Thyroid gland (tissue), 4 donors: ENCODE measurements at regions not wholly inside any gene's neighbourhood (a gene's known extent, or its start where the extent isn't known, plus 50 kb on each side); places are given as distances from the start of the nearest gene placed in this dataset.

Source experiments
- DNase-seq, 2 donors: peaks; one replicate each; pipeline ENCODE4 v3.0.0-alpha.2; 2019
- H3K27ac ChIP-seq, 3 donors: fragments of 200-600 bp; sonication (generic); 1 replicate in 2 of 3; 2 replicates in 1 of 3; pipeline ENCODE4 v1.5.1; 2016 to 2019; ENCODE audit warnings: mild to moderate bottlenecking in 1 of 3, moderate library complexity in 1 of 3
- H3K27me3 ChIP-seq: fragments of 200-600 bp; sonication (generic); one replicate; pipeline ENCODE4 v1.5.1; 2019
- H3K36me3 ChIP-seq, 2 donors: fragments of 200-600 bp; sonication (generic); one replicate each; pipeline ENCODE4 v1.5.1; 2016 to 2019
- H3K4me1 ChIP-seq, 2 donors: fragments of 200-600 bp; sonication (generic); one replicate each; pipeline ENCODE4 v1.5.1; 2017 to 2019
- H3K4me3 ChIP-seq, 3 donors: fragments of 200-600 bp; sonication (generic); replicated peaks in 1 of 3; 1 replicate in 2 of 3; 2 replicates in 1 of 3; pipeline ENCODE4 v1.5.1; 2016; ENCODE audit warnings: mild to moderate bottlenecking in 1 of 3
- H3K9me3 ChIP-seq: fragments of 200-600 bp; sonication (generic); one replicate; pipeline ENCODE4 v1.5.1; 2017
- CTCF ChIP-seq, 6 experiments: fragments of 200-600 bp in 3 of 6; fragments of 450-650 bp in 3 of 6; sonication (generic) in 3 of 6; IDR thresholded peaks; one replicate each; pipeline ENCODE4 v1.5.1; 2016 to 2019; ENCODE audit warnings: antibody characterized with exemption in 6 of 6, mild to moderate bottlenecking in 2 of 6, inconsistent platforms in 1 of 6, moderate library complexity in 1 of 6
- POLR2A ChIP-seq, 2 donors: fragments of 450-650 bp; IDR thresholded peaks; one replicate each; pipeline ENCODE4 v1.6.1; 2017; ENCODE audit warnings: antibody characterized with exemption in 2 of 2, mild to moderate bottlenecking in 2 of 2, moderate library complexity in 1 of 2
- WGBS, 2 donors: methylation state at CpG; one replicate each; pipeline ENCODE4 v1.1.5; 2017; 5-methylcytosine and 5-hydroxymethylcytosine counted together
- intact Hi-C: fragments of 100-400 bp; cut with DNase I; formaldehyde crosslinking; loops from one replicate; pipeline ENCODE4 v1.15.1; 2023

- no peaks in the 10 kb centered on the region for H3K36me3 ChIP-seq
- 95 to 98% methylated on average over 2 of the region's 2 CpGs for WGBS, 2 donors
- H3K9me3 ChIP-seq, result no peaks in the 10 kb centered on the region
- no peak overlapping the region for H3K27ac ChIP-seq
- no peak overlapping the region for H3K4me3 ChIP-seq
- H3K27me3 ChIP-seq, result no peaks in the 10 kb centered on the region
- no peaks in the 10 kb centered on the region for H3K4me1 ChIP-seq
- intact Hi-C loops, result no loop called here
- TF ChIP-seq POLR2A (IDR thresholded peaks at IDR 0.05), result no peak
- no peak for DNase-seq
These were observed 79.5 kb upstream of the LANCL2 start for GRCh38 chr7:55285665-55286064.

GRCh38 chr7:55286666-55287065 lies 78.5 kb upstream of the LANCL2 start:
- DNase-seq, result no peak
- intact Hi-C loops, result no loop called here
- Histone ChIP-seq H3K27me3 (no peaks in the 10 kb centered on the region), H3K36me3 (no peaks in the 10 kb centered on the region), H3K9me3 (no peaks in the 10 kb centered on the region), H3K4me1 (no peaks in the 10 kb centered on the region), H3K4me3 (no peak overlapping the region), H3K27ac (no peak overlapping the region)
- TF ChIP-seq CTCF (IDR thresholded peaks at IDR 0.05) (no peak), POLR2A (IDR thresholded peaks at IDR 0.05) (no peak)
- 73% methylated on average over 3 of the region's 3 CpGs for WGBS, 2 donors

GRCh38 chr7:55288070-55288824 lies 76.9 kb upstream of the LANCL2 start:
- intact Hi-C loops, result no loop called here
- TF ChIP-seq POLR2A (IDR thresholded peaks at IDR 0.05) (no peak), CTCF (IDR thresholded peaks at IDR 0.05) (no peak)
- WGBS, 2 donors, result 82 to 87% methylated on average over 5 of the region's 5 CpGs

GRCh38 chr7:55296070-55296469 lies 69.1 kb upstream of the LANCL2 start:
- Histone ChIP-seq H3K36me3 (no peaks in the 10 kb centered on the region), H3K27me3 (no peaks in the 10 kb centered on the region), H3K9me3 (no peaks in the 10 kb centered on the region), H3K4me3 (no peak overlapping the region), H3K4me1 (no peaks in the 10 kb centered on the region), H3K27ac (no peak overlapping the region)
- intact Hi-C loops, result no loop called here
- 76 to 79% methylated on average over 5 to 6 of the region's 6 CpGs for WGBS, 2 donors
- TF ChIP-seq POLR2A (IDR thresholded peaks at IDR 0.05) (no peak), CTCF (IDR thresholded peaks at IDR 0.05) (no peak)
- DNase-seq, result no peak

More at GRCh38 chr7:55288070-55288824, 76.9 kb upstream of the LANCL2 start:
- no peak for DNase-seq
- Histone ChIP-seq H3K4me1 (no peaks in the 10 kb centered on the region), H3K27me3 (no peaks in the 10 kb centered on the region), H3K9me3 (no peaks in the 10 kb centered on the region), H3K36me3 (no peaks in the 10 kb centered on the region), H3K4me3 (no peak overlapping the region), H3K27ac (no peak overlapping the region)

GRCh38 chr7:55299273-55299967 lies 65.7 kb upstream of the LANCL2 start:
- 77 to 86% methylated on average over 8 of the region's 8 CpGs for WGBS, 2 donors
- Histone ChIP-seq H3K4me1 (no peaks in the 10 kb centered on the region), H3K27me3 (no peaks in the 10 kb centered on the region), H3K36me3 (no peaks in the 10 kb centered on the region), H3K27ac (no peak overlapping the region), H3K9me3 (no peaks in the 10 kb centered on the region), H3K4me3 (no peak overlapping the region)
- intact Hi-C loops, result no loop called here
- TF ChIP-seq CTCF (IDR thresholded peaks at IDR 0.05), result no peak
- no peak for TF ChIP-seq POLR2A (IDR thresholded peaks at IDR 0.05)
- no peak for DNase-seq
